SW 1271 (cell line): ENCODE measurements at regions not wholly inside any gene's neighbourhood (a gene's known extent, or its start where the extent isn't known, plus 50 kb on each side); places are given as distances from the start of the nearest gene placed in this dataset.

Source experiments
- DNase-seq, 2 experiments: peaks; one replicate each; lab custom pipeline; 2025; lab: John Stamatoyannopoulos, UW

- no peak for DNase-seq
Observed at GRCh38 chr2:150977296-150977695, 284.4 kb downstream of the RBM43 start.

GRCh38 chr2:150976604-150977003, 285.1 kb downstream of the RBM43 start:
- DNase-seq, result no peak

DNA sequence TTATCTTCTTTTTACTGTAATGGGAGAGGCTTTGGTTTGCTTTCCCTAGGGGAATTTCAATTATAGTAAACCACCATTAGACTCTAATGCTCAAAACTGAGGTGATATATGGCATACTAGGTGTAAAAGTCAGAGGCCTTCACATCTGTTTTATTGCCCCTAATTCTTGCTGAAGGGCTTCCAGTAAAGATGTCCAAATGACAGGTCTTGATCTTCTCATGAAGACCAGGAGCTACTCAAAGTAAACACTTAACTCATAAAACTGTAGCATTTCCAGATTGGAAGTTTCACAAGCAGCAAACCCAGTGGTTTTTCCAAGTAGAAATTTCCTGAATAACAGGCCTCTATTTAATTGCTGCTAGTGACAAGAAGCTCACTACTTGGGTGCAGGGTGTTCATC, 286.8 kb downstream of the RBM43 start:
- no peak for DNase-seq

GRCh38 chr2:150974234-150974633, 287.4 kb downstream of the RBM43 start:
- DNase-seq, result no peak

GRCh38 chr2:150971910-150972309, 289.8 kb downstream of the RBM43 start:
- DNase-seq, result no peak

- no peak for DNase-seq
Observed at GRCh38 chr2:150963336-150963735, 298.3 kb downstream of the RBM43 start.

DNA sequence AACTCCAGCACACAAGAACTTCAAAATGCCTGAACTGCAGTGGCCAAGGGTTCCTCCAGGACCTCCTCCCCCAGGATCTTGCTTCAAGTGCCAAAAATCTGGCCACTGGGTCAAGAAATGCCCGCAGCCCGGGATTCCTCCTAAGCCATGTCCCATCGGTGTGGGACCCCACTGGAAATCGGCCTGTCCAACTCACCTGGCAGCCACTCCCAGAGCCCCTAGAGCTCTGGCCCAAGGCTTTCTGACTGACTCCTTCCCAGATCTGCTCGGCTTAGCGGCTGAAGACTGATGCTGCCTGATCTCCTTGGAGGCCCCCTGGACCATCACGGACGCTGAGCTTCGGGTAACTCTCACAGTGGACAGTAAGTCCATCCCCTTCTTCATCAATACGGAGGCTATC, 306.4 kb downstream of the RBM43 start:
- no peak for DNase-seq

GRCh38 chr2:150946831-150947230, 314.8 kb downstream of the RBM43 start:
- DNase-seq, result no peak

- no peak for DNase-seq
Observed at GRCh38 chr2:150944315-150944714, 317.3 kb downstream of the RBM43 start.

DNA sequence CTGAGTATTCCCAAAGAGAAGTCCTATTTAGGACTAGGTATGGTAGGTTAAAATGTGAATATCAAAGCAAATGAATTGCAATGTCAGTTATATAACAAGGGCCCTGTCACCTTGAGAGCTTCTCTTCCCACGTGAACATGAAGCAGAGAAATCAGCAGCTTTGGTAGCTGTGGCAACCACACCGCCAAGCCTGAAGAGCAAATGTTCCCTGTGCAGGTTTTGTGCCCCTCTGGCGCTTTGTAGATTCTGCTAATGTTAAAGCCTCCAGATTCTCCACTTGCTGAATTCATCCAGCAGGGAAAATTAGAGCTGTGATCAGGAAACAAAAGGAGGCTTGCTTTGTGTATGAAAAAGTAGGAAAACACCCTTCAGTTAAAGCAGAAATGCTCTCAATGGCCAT, 322.6 kb downstream of the RBM43 start:
- DNase-seq, result no peak

GRCh38 chr2:150938527-150938926, 323.1 kb downstream of the RBM43 start:
- no peak for DNase-seq

DNA sequence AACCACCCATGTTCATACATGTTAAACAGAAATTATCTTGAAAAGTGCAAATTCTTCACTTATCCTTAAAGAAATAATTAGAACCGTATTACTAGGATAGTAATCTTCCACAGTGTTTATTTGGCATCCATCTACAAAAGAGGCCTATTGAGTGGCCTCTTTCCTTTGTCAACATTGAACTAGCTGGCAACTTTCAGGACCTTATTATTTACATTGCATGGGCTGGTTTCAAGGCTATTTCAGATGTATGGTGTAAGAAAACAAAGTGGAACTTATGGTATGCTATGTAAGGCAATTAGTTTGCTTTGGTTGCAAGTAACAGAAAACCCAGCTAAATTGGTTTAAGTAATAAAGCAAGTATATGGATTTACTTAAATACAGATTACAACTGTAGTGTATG, 324.6 kb downstream of the RBM43 start:
- no peak for DNase-seq

- DNase-seq, result no peak
Observed at GRCh38 chr2:150931451-150931850, 330.2 kb downstream of the RBM43 start.

GRCh38 chr2:150925611-150926010, 336.1 kb downstream of the RBM43 start:
- DNase-seq, result no peak

GRCh38 chr2:150924878-150925277, 336.8 kb downstream of the RBM43 start:
- DNase-seq, result no peak

DNA sequence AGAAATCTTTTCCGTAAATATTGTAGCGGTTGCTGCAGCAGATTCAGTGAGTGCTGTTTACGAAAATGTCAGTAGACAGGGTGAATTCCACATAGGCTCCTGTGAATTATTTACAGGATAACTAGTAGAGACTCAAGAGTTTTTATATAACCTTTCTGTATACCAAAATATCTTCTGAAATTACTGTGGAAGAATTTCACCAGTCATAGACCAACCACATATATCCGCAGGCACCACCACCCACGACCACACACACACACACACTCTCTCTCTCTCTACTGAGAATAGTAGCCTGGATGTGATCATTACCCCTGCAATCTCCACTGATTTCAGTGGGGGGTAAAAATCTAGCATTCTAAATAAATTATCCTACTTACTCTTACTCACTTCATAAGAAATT, 341.8 kb downstream of the RBM43 start:
- DNase-seq, result no peak

GRCh38 chr2:150917961-150918713, 343.5 kb downstream of the RBM43 start:
- no peak for DNase-seq

DNA sequence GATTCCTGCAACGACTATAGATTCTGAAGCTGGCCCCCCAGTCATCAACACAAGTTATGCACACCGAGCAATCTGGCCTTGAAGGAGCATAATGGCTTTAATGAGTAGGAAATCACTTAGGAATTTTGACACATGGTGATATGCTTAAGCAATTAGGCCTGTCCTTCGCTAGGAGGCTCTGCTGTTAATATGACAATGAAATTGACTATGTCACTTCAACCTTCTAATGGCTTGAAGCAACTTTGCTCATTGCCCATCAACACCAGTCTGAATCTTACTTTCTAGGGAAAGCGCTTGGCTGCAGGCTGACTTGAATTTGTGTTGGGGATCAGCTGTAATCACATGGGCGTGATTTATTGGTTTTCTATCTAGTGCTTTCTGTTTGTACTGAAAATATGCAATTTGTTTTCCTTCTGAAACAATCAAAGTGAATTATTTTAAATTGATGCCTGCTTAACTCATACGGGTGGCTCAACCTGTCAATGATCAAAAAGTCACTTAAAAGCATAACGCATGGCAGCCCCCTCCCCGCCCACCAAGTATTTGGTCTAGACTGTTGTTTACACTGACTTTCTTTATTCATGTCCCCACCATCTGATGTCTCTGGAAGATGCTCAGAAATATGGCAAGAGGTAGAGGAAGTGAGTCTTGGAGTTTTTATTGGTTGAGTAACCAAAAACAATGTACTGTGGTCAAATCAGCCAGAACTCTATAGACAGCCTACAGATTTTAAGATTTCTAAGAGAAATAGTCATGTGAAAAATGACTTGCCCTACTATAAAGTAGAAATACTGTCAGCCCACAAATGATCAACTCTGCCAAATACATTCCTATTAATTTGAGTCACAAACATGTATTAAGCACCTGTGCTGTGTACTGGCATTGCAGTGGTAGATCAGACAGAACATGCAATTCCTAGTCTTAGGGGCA, 344.9 kb downstream of the RBM43 start:
- no peak for DNase-seq

DNA sequence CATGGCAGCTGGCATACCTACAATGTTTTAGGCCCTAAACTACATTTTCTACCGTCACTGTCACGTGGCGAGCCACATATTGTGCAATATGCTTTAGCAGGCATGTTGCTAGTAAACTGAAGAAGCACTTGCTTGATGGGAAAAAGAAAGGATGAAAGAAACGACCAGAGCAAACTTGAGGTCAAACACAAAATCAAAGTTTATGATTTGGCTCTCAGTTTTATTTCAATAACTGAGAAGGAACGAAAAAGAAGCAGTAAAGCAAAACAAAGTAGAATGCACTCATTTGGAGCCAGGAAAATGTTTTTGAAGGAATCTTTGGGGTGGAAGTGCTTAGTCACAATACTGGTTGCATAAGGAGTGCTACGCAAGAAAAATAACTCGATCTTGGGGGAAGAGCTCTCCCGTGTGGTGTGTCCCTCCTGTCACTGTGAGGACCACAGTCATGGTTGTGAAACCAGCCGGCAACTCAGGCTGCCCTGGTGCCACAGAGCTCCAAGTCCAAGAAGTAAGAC, 349.8 kb downstream of the RBM43 start:
- DNase-seq, result no peak

- DNase-seq, result peak in 1 of 2 experiments; percentile 13
Observed at GRCh38 chr2:150909613-150910012, 352.1 kb downstream of the RBM43 start.

- DNase-seq, result no peak
Observed at GRCh38 chr2:150909090-150909489, 352.6 kb downstream of the RBM43 start.

DNA sequence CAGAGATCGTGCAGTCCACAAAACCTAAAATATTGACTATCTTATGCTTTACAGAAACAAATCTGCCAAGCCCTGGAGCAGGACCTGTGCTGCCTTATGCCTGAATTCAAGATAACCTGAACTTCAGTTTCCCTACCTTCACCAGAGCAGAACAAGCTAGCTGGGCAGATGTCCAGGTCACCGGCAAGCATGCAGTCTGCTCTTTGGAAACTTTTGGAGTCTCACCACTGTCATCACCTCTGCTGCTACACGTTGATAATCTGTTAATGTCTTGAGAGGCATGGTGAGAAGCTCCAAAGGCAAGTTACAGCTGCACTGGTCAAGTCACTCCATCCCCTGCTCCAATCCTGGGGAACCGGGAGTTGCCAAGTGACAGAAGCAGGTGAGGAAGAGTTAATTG, 354.2 kb downstream of the RBM43 start:
- no peak for DNase-seq

DNA sequence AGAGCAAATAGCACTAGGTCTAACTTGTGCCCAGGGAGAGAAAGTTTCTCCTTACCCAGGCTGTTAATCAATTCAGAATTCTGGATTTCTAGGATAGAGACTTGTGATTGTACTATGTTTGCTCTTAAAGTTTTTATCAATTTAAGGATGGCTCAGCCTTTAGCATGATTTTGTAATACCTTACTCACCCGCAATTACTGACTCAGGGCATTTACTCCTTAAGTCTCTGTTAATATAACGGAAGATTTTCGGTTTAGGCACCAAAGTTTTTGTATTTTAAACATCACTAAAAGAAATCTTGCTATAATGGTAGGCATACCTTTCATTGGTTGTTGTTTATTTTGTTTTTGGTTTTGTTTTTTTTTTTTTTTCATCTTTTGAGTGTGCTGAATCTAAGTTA, 358.2 kb downstream of the RBM43 start:
- DNase-seq, result no peak
